GM12891 (cell line): ENCODE measurements at regions not wholly inside any gene's neighbourhood (a gene's known extent, or its start where the extent isn't known, plus 50 kb on each side); places are given as distances from the start of the nearest gene placed in this dataset.
A peak's percentile ranks its signal among the peaks of the same experiment; 100 is the strongest.

Experiments
- DNase-seq: peaks from one replicate; pipeline ENCODE4 v3.0.0; 2011; ENCODE audit warnings: low spot score; ENCODE audit not compliant: insufficient read length
- FAIRE-seq: peaks from 2 replicates; lab custom pipeline; 2011; peaks lifted over from hg19 to GRCh38; lab: Jason Lieb, UNC
- PAX5 ChIP-seq: IDR thresholded peaks from 2 replicates; pipeline ENCODE4 v1.6.1; 2011; ENCODE audit warnings: low read length, moderate library complexity, mild to moderate bottlenecking; ENCODE audit not compliant: insufficient read depth, severe bottlenecking
- POLR2A ChIP-seq: IDR thresholded peaks from 2 replicates; pipeline ENCODE4 v1.6.1; 2011; ENCODE audit warnings: low read depth, low read length, control low read depth
- POLR2AphosphoS5 ChIP-seq: IDR thresholded peaks from 2 replicates; pipeline ENCODE4 v1.6.1; 2011; ENCODE audit warnings: low read depth, low read length, control low read depth
- POU2F2 ChIP-seq: IDR thresholded peaks from 2 replicates; pipeline ENCODE4 v1.6.1; 2011; ENCODE audit warnings: low read depth, mild to moderate bottlenecking, control low read depth, low read length, moderate library complexity
- SPI1 ChIP-seq: IDR thresholded peaks from 2 replicates; pipeline ENCODE4 v1.6.1; 2011; ENCODE audit warnings: low read depth, low read length, control low read depth
- TAF1 ChIP-seq: IDR thresholded peaks from 2 replicates; pipeline ENCODE4 v1.6.1; 2011; ENCODE audit warnings: low read depth, low read length, control low read depth

GRCh38 chr10:90588222-90588621 lies 269.6 kb downstream of the HTR7 start:
- DNase-seq (no peak), FAIRE-seq (no peak)

GRCh38 chr10:90589825-90590224 lies 268.0 kb downstream of the HTR7 start:
- TF ChIP-seq POU2F2 (no peak), POLR2A (no peak), TAF1 (no peak), PAX5 (no peak), SPI1 (no peak), POLR2AphosphoS5 (no peak)
- DNase-seq (no peak), FAIRE-seq (no peak)

More at GRCh38 chr10:90588222-90588621, 269.6 kb downstream of the HTR7 start:
- TF ChIP-seq SPI1 = no peak
- no peak for TF ChIP-seq TAF1
- no peak for TF ChIP-seq PAX5
- no peak for TF ChIP-seq POLR2A
- TF ChIP-seq POLR2AphosphoS5 = no peak
- TF ChIP-seq POU2F2 = no peak

GRCh38 chr10:90591629-90592028 lies 266.2 kb downstream of the HTR7 start:
- TF ChIP-seq PAX5 (no peak), TAF1 (no peak), POU2F2 (no peak), POLR2AphosphoS5 (no peak), SPI1 (no peak), POLR2A (no peak)
- FAIRE-seq = no peak

GRCh38 chr10:90592638-90593302 lies 265.1 kb downstream of the HTR7 start:
- TF ChIP-seq POLR2AphosphoS5 = no peak
- no peak for TF ChIP-seq PAX5
- no peak for TF ChIP-seq TAF1
- no peak for TF ChIP-seq POLR2A
- FAIRE-seq (no peak), DNase-seq (peak; percentile 6)

More at GRCh38 chr10:90591629-90592028, 266.2 kb downstream of the HTR7 start:
- no peak for DNase-seq

- FAIRE-seq (no peak), DNase-seq (no peak)
- no peak for TF ChIP-seq POLR2AphosphoS5
- no peak for TF ChIP-seq POU2F2
- TF ChIP-seq PAX5 = no peak
- TF ChIP-seq POLR2A = no peak
- no peak for TF ChIP-seq TAF1
- TF ChIP-seq SPI1 = no peak
Measured at GRCh38 chr10:90598513-90598912, 259.3 kb downstream of the HTR7 start.

- no peak for TF ChIP-seq POLR2A
- no peak for TF ChIP-seq POLR2AphosphoS5
- TF ChIP-seq PAX5 = no peak
- no peak for TF ChIP-seq TAF1
- TF ChIP-seq POU2F2 = no peak
- FAIRE-seq (no peak), DNase-seq (no peak)
Measured at GRCh38 chr10:90602862-90603610, 254.8 kb downstream of the HTR7 start.

GRCh38 chr10:90604636-90605035 lies 253.2 kb downstream of the HTR7 start:
- DNase-seq (no peak), FAIRE-seq (no peak)
- TF ChIP-seq PAX5 (no peak), POLR2AphosphoS5 (no peak), POLR2A (no peak), POU2F2 (no peak), TAF1 (no peak), SPI1 (no peak)

- DNase-seq = no peak
- no peak for FAIRE-seq
- TF ChIP-seq PAX5 (no peak), POU2F2 (no peak), SPI1 (no peak), TAF1 (no peak), POLR2A (no peak), POLR2AphosphoS5 (no peak)
Measured at GRCh38 chr10:90605506-90605905, 252.3 kb downstream of the HTR7 start.

- FAIRE-seq = no peak
- TF ChIP-seq PAX5 (no peak), SPI1 (no peak), TAF1 (no peak), POLR2AphosphoS5 (no peak), POU2F2 (no peak), POLR2A (no peak)
- no peak for DNase-seq
Measured at GRCh38 chr10:90612276-90612675, 245.6 kb downstream of the HTR7 start.

GRCh38 chr10:90614631-90615030 lies 243.2 kb downstream of the HTR7 start:
- FAIRE-seq (no peak), DNase-seq (no peak)
- TF ChIP-seq POLR2A = no peak
- TF ChIP-seq SPI1 = no peak
- no peak for TF ChIP-seq TAF1
- TF ChIP-seq POU2F2 = no peak
